ENCODE measurements at regions not wholly inside any gene's neighbourhood (a gene's known extent, or its start where the extent isn't known, plus 50 kb on each side); places are given as distances from the start of the nearest gene placed in this dataset.

- no TSS peak for BruUV-seq (replicated peaks)
- TF ChIP-seq CTCF (IDR thresholded peaks at IDR 0.05; ENCODE audit: unreplicated experiment), result no peak
- intact Hi-C loops (cut with micrococcal nuclease), result loop anchor here (1.0 to 2.0 kb wide), 2 partner anchors 9 to 57 kb away; no protein-coding TSS in a partner anchor
- ChIA-PET POLR2A (interaction anchor here (0.6 to 14.0 kb wide), 34 partner anchors 7 to 832 kb away, joined by 3 to 263 read pairs (median 6); partner anchors contain the start of genes MKLN1 and TMEM209), CTCF (interaction anchor here (0.5 to 3.1 kb wide), 18 partner anchors 9 to 605 kb away, joined by 3 to 34 read pairs (median 5); no protein-coding TSS in a partner anchor)
- H3K36me3 Mint-ChIP-seq (ENCODE audit: insufficient read depth, unreplicated experiment), result peaks cover 96% of the 10 kb centered on the region
- H3K4me1 Mint-ChIP-seq (ENCODE audit: insufficient read depth, unreplicated experiment), result peaks cover 66% of the 10 kb centered on the region
- H3K27ac Mint-ChIP-seq (ENCODE audit: low read depth, unreplicated experiment), result peak overlapping the region; percentile 97
- H3K9me3 Mint-ChIP-seq (ENCODE audit: unreplicated experiment), result no peaks in the 10 kb centered on the region
- peak overlapping the region; percentile 59 for H3K4me3 Mint-ChIP-seq (ENCODE audit: unreplicated experiment)
- no peaks in the 10 kb centered on the region for H3K27me3 Mint-ChIP-seq (ENCODE audit: insufficient read depth, unreplicated experiment)
- peak; percentile 96 for DNase-seq (ENCODE audit: unreplicated experiment)
These were observed 170.2 kb upstream of the KLF14 start for GRCh38 chr7:130904031-130904757.

- intact Hi-C loops (cut with micrococcal nuclease), result loop anchor here (1.0 to 2.0 kb wide), 2 partner anchors 9 to 56 kb away; no protein-coding TSS in a partner anchor
These were observed 170.8 kb upstream of the KLF14 start for GRCh38 chr7:130904792-130905191.

GRCh38 chr7:130906575-130906974, 172.6 kb upstream of the KLF14 start:
- no peak for DNase-seq (ENCODE audit: unreplicated experiment)
- Mint-ChIP-seq H3K36me3 (ENCODE audit: insufficient read depth, unreplicated experiment) (peaks cover 94% of the 10 kb centered on the region), H3K9me3 (ENCODE audit: unreplicated experiment) (no peaks in the 10 kb centered on the region), H3K27me3 (ENCODE audit: insufficient read depth, unreplicated experiment) (no peaks in the 10 kb centered on the region), H3K4me3 (ENCODE audit: unreplicated experiment) (peak overlapping the region; percentile 86), H3K27ac (ENCODE audit: low read depth, unreplicated experiment) (peak overlapping the region; percentile 78), H3K4me1 (ENCODE audit: insufficient read depth, unreplicated experiment) (peaks cover 62% of the 10 kb centered on the region)
- intact Hi-C loops (cut with micrococcal nuclease), result no loop called here
- TF ChIP-seq CTCF (IDR thresholded peaks at IDR 0.05; ENCODE audit: unreplicated experiment), result no peak
- BruUV-seq (replicated peaks), result no TSS peak
- ChIA-PET POLR2A (interaction anchor here (1.2 to 14.0 kb wide), 3 partner anchors 12 to 106 kb away, joined by 3 to 263 read pairs (median 5); no protein-coding TSS in a partner anchor), CTCF (interaction anchor here (1.2 kb wide), 1 partner anchor 15 kb away, joined by 3 read pairs; no protein-coding TSS in a partner anchor)

More at GRCh38 chr7:130904792-130905191, 170.8 kb upstream of the KLF14 start:
- TF ChIP-seq CTCF (IDR thresholded peaks at IDR 0.05; ENCODE audit: unreplicated experiment), result no peak
- peak overlapping the region; percentile 97 for H3K27ac Mint-ChIP-seq (ENCODE audit: low read depth, unreplicated experiment)
- H3K36me3 Mint-ChIP-seq (ENCODE audit: insufficient read depth, unreplicated experiment), result peaks cover 96% of the 10 kb centered on the region
- H3K27me3 Mint-ChIP-seq (ENCODE audit: insufficient read depth, unreplicated experiment), result no peaks in the 10 kb centered on the region
- no peaks in the 10 kb centered on the region for H3K9me3 Mint-ChIP-seq (ENCODE audit: unreplicated experiment)
- H3K4me1 Mint-ChIP-seq (ENCODE audit: insufficient read depth, unreplicated experiment), result peaks cover 66% of the 10 kb centered on the region
- POLR2A ChIA-PET, result interaction anchor here (0.6 to 14.0 kb wide), 33 partner anchors 8 to 833 kb away, joined by 3 to 263 read pairs (median 7); partner anchors contain the start of genes MKLN1 and TMEM209
- peak overlapping the region; percentile 59 for H3K4me3 Mint-ChIP-seq (ENCODE audit: unreplicated experiment)
- TSS peak; percentile 91 for BruUV-seq (replicated peaks)
- CTCF ChIA-PET, result interaction anchor here (0.6 to 3.1 kb wide), 15 partner anchors 9 to 604 kb away, joined by 3 to 34 read pairs (median 5); no protein-coding TSS in a partner anchor
- no peak for DNase-seq (ENCODE audit: unreplicated experiment)

DNA sequence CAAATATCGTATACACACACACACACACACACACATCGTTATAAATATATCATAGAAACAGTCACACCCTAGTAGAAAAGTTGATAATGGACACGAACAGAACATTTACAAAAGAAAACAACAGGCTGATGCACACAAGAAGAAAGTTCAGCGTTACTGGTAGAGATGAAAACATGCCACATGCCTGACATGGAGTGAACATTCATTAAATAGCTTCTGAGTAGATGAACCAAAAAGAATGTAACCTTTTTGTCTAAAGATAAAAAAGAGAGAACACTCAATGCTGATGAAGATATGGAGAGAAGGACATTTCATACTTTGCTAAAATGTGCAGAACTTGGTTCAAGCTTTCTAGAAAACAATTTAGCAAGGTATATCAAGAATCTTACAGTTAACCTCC, 173.4 kb upstream of the KLF14 start:
- BruUV-seq (replicated peaks), result no TSS peak
- Mint-ChIP-seq H3K9me3 (ENCODE audit: unreplicated experiment) (no peaks in the 10 kb centered on the region), H3K36me3 (ENCODE audit: insufficient read depth, unreplicated experiment) (peaks cover 94% of the 10 kb centered on the region), H3K27me3 (ENCODE audit: insufficient read depth, unreplicated experiment) (no peaks in the 10 kb centered on the region), H3K4me3 (ENCODE audit: unreplicated experiment) (peak overlapping the region; percentile 86), H3K27ac (ENCODE audit: low read depth, unreplicated experiment) (peak overlapping the region; percentile 78), H3K4me1 (ENCODE audit: insufficient read depth, unreplicated experiment) (peaks cover 54% of the 10 kb centered on the region)
- intact Hi-C loops (cut with micrococcal nuclease), result no loop called here
- POLR2A ChIA-PET, result interaction anchor here (1.2 to 14.0 kb wide), 4 partner anchors 12 to 105 kb away, joined by 3 to 263 read pairs (median 35); no protein-coding TSS in a partner anchor
- DNase-seq (ENCODE audit: unreplicated experiment), result no peak
- no peak for TF ChIP-seq CTCF (IDR thresholded peaks at IDR 0.05; ENCODE audit: unreplicated experiment)
- CTCF ChIA-PET, result interaction anchor here (0.6 to 9.0 kb wide), 3 partner anchors 11 to 195 kb away, joined by 3 to 105 read pairs (median 3); no protein-coding TSS in a partner anchor
